Esophagus muscularis mucosa (tissue), 4 donors: ENCODE measurements at regions not wholly inside any gene's neighbourhood (a gene's known extent, or its start where the extent isn't known, plus 50 kb on each side); places are given as distances from the start of the nearest gene placed in this dataset.

Experiments
- DNase-seq: peaks from one replicate; pipeline ENCODE4 v3.0.0-alpha.2; 2017; ENCODE audit errors: extremely low spot score
- H3K27ac ChIP-seq, 4 donors: fragments of 200-600 bp; sonication (generic); replicated peaks in 1 of 4; 1 replicate in 3 of 4; 2 replicates in 1 of 4; pipeline ENCODE4 v1.5.1; 2016 to 2019; ENCODE audit warnings: mild to moderate bottlenecking in 1 of 4
- H3K27me3 ChIP-seq, 4 donors: fragments of 200-600 bp; sonication (generic); one replicate each; pipeline versions ENCODE4 v1.5.1 to v1.6.0; 2016 to 2019
- H3K36me3 ChIP-seq, 4 donors: fragments of 200-600 bp; sonication (generic); one replicate each; pipeline ENCODE4 v1.5.1; 2016 to 2019
- H3K4me1 ChIP-seq, 4 donors: fragments of 200-600 bp; sonication (generic); one replicate each; pipeline ENCODE4 v1.5.1; 2016 to 2019
- H3K4me3 ChIP-seq, 4 donors: fragments of 200-600 bp; sonication (generic); 1 replicate in 2 of 4; 2 replicates in 2 of 4; pipeline ENCODE4 v1.5.1; 2016 to 2019; ENCODE audit warnings: mild to moderate bottlenecking in 4 of 4, moderate library complexity in 1 of 4
- H3K9me3 ChIP-seq, 4 donors: fragments of 200-600 bp; sonication (generic); 1 replicate in 3 of 4; 2 replicates in 1 of 4; pipeline ENCODE4 v1.5.1; 2016 to 2019
- CTCF ChIP-seq, 3 experiments: fragments of 200-600 bp in 2 of 3; fragments of 450-650 bp in 1 of 3; sonication (generic) in 2 of 3; IDR thresholded peaks; one replicate each; pipeline ENCODE4 v1.5.1; 2017 to 2019; ENCODE audit warnings: antibody characterized with exemption in 3 of 3, mild to moderate bottlenecking in 2 of 3, moderate library complexity in 1 of 3
- EP300 ChIP-seq: sonication (generic); formaldehyde crosslinking; IDR thresholded peaks from one replicate; pipeline ENCODE4 v1.6.1; 2017; ENCODE audit warnings: antibody characterized with exemption
- POLR2A ChIP-seq: fragments of 450-650 bp; IDR thresholded peaks from one replicate; pipeline ENCODE4 v1.6.1; 2017; ENCODE audit warnings: antibody characterized with exemption, moderate library complexity, mild to moderate bottlenecking, low read depth
- POLR2AphosphoS5 ChIP-seq, 2 donors: sonication (generic); formaldehyde crosslinking; IDR thresholded peaks; one replicate each; pipeline ENCODE4 v1.6.1; 2017; ENCODE audit warnings: antibody characterized with exemption in 2 of 2
- WGBS: methylation state at CpG from one replicate; pipeline ENCODE4 v1.1.5; 2018; 5-methylcytosine and 5-hydroxymethylcytosine counted together
- intact Hi-C: fragments of 100-400 bp; cut with DNase I; formaldehyde crosslinking; loops from one replicate; pipeline ENCODE4 v1.15.1; 2023

- Histone ChIP-seq H3K36me3 (no peaks in the 10 kb centered on the region), H3K27ac (no peak overlapping the region), H3K4me1 (no peaks in the 10 kb centered on the region), H3K27me3 (no peaks in the 10 kb centered on the region), H3K9me3 (no peaks in the 10 kb centered on the region), H3K4me3 (no peak overlapping the region)
- no peak for DNase-seq
- intact Hi-C loops = no loop called here
- WGBS = 94% methylated on average over 11 of the region's 15 CpGs
- TF ChIP-seq CTCF (IDR thresholded peaks at IDR 0.05) = no peak
- TF ChIP-seq POLR2AphosphoS5 (IDR thresholded peaks at IDR 0.05) = no peak
- no peak for TF ChIP-seq POLR2A
- no peak for TF ChIP-seq EP300
Measured at GRCh38 chr18:78106946-78107345, 857.3 kb downstream of the GALR1 start.

GRCh38 chr18:78107363-78107762 lies 857.7 kb downstream of the GALR1 start:
- intact Hi-C loops = no loop called here
- no peaks in the 10 kb centered on the region for H3K36me3 ChIP-seq
- H3K4me1 ChIP-seq = no peaks in the 10 kb centered on the region
- H3K27ac ChIP-seq = no peak overlapping the region
- no peaks in the 10 kb centered on the region for H3K27me3 ChIP-seq
- H3K4me3 ChIP-seq = no peak overlapping the region
- WGBS = 89% methylated on average over 9 of the region's 9 CpGs
- no peak for TF ChIP-seq POLR2AphosphoS5 (IDR thresholded peaks at IDR 0.05)
- no peak for TF ChIP-seq EP300
- no peaks in the 10 kb centered on the region for H3K9me3 ChIP-seq
- no peak for DNase-seq

DNA sequence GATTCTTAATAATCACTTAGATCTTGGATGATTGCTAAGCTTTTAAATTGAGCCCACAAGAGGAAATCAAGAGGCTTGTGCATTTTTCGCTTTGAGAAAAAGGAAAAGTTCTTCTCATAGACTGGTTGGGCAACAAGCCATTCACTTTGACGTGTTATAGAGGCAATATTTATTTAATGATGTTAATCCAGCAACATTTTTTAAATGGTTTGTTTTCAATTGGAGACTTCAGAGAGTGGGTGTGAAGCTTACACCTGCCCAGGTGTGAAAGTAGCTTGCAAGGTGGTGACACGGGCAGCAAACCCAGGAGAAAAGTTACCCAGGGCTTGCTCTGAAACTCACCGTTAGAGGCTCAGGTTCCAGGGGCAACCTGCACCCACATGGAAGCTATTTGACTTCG lies 858.9 kb downstream of the GALR1 start:
- no peak overlapping the region for H3K4me3 ChIP-seq
- no peak for TF ChIP-seq POLR2AphosphoS5 (IDR thresholded peaks at IDR 0.05)
- 58% methylated on average over 5 of the region's 5 CpGs for WGBS
- intact Hi-C loops = no loop called here
- H3K9me3 ChIP-seq = no peaks in the 10 kb centered on the region
- H3K36me3 ChIP-seq = no peaks in the 10 kb centered on the region
- H3K27ac ChIP-seq = no peak overlapping the region
- no peaks in the 10 kb centered on the region for H3K27me3 ChIP-seq
- no peak for DNase-seq
- no peaks in the 10 kb centered on the region for H3K4me1 ChIP-seq

DNA sequence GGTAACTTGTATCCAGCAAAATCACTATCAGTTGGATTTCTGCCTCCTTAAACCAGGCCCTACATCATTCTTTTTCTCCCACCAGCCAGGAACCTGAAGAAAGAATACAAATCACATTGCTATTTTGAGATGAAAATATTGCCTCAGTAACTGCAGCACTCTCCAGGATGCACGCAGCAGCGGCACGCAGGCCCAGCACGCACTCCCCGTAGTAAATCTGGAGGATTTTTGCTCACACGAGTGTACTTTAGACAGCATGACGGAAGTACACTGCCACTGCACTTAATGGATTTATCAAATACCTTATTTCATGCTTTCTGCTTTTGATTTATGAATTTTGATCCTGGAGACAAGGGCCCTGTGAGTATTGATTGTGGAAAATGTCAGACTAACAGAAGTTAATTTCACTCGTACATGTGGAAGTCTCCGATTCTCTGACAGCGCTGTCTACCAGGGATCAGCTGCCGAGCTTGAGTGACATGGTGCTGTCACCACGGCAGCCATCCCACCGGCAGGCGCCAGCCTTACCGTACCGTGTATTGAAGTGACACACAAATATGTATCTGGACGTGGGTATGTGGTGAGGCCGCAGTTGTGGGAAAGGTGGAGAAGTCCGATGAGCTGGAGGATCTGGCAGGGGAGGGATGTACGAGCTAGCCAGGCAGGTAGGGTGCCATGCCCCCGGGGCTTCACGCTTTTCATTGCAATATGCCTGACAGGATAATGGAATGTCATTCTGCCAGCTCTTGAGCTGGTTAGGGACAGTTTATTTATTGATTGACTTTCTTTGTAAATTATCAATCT lies 863.7 kb downstream of the GALR1 start:
- Histone ChIP-seq H3K36me3 (no peaks in the 10 kb centered on the region), H3K27ac (no peak overlapping the region), H3K4me1 (no peaks in the 10 kb centered on the region), H3K4me3 (no peak overlapping the region), H3K9me3 (no peaks in the 10 kb centered on the region), H3K27me3 (no peaks in the 10 kb centered on the region)
- no peak for DNase-seq
- intact Hi-C loops = no loop called here
- no peak for TF ChIP-seq POLR2A
- TF ChIP-seq POLR2AphosphoS5 (IDR thresholded peaks at IDR 0.05) = no peak
- TF ChIP-seq CTCF (IDR thresholded peaks at IDR 0.05) = no peak
- TF ChIP-seq EP300 = no peak
- 93% methylated on average over 22 of the region's 22 CpGs for WGBS

GRCh38 chr18:78113940-78114251 lies 864.2 kb downstream of the GALR1 start:
- Histone ChIP-seq H3K9me3 (peaks cover 0 to under 1% (median 0%) of the 10 kb centered on the region in 4 donors), H3K4me1 (no peaks in the 10 kb centered on the region), H3K4me3 (no peak overlapping the region), H3K36me3 (no peaks in the 10 kb centered on the region), H3K27me3 (no peaks in the 10 kb centered on the region), H3K27ac (no peak overlapping the region)
- intact Hi-C loops = no loop called here
- DNase-seq = no peak
- TF ChIP-seq POLR2AphosphoS5 (IDR thresholded peaks at IDR 0.05) (no peak), POLR2A (no peak)
- 89% methylated on average over 7 of the region's 7 CpGs for WGBS

- Histone ChIP-seq H3K4me1 (no peaks in the 10 kb centered on the region), H3K36me3 (no peaks in the 10 kb centered on the region), H3K9me3 (peaks cover 0 to 17% (median 0%) of the 10 kb centered on the region in 4 donors), H3K4me3 (no peak overlapping the region), H3K27me3 (no peaks in the 10 kb centered on the region), H3K27ac (no peak overlapping the region)
- intact Hi-C loops = no loop called here
- WGBS = 85% methylated on average over 1 of the region's 1 CpG
- TF ChIP-seq POLR2A = no peak
- no peak for TF ChIP-seq EP300
- no peak for TF ChIP-seq POLR2AphosphoS5 (IDR thresholded peaks at IDR 0.05)
- no peak for TF ChIP-seq CTCF (IDR thresholded peaks at IDR 0.05)
- DNase-seq = no peak
Measured at GRCh38 chr18:78115896-78116561, 863.6 kb upstream of the SALL3 start.
